ENCODE measurements at regions not wholly inside any gene's neighbourhood (a gene's known extent, or its start where the extent isn't known, plus 50 kb on each side); places are given as distances from the start of the nearest gene placed in this dataset.

- Histone ChIP-seq H3K36me3 (no peaks in the 10 kb centered on the region), H3K4me3 (no peak overlapping the region), H3K27ac (replicated peaks in 1 of 4) (no peak overlapping the region), H3K27me3 (peaks cover 0 to 48% (median 0%) of the 10 kb centered on the region in 4 donors), H3K9me3 (no peaks in the 10 kb centered on the region), H3K4me1 (no peaks in the 10 kb centered on the region)
- DNase-seq (ENCODE audit: extremely low spot score): no peak
- intact Hi-C loops (cut with DNase I): no loop called here
- WGBS: 41% methylated on average over 8 of the region's 8 CpGs
- TF ChIP-seq EP300 (IDR thresholded peaks at IDR 0.05) (no peak), CTCF (IDR thresholded peaks at IDR 0.05) (no peak), POLR2A (IDR thresholded peaks at IDR 0.05; ENCODE audit: low read depth) (no peak), POLR2AphosphoS5 (IDR thresholded peaks at IDR 0.05) (no peak)
Observed at GRCh38 chr1:17881761-17882160, 126.6 kb downstream of the ACTL8 start.

GRCh38 chr1:17883136-17883535 lies 128.0 kb downstream of the ACTL8 start:
- DNase-seq (ENCODE audit: extremely low spot score): no peak

GRCh38 chr1:17883662-17884395 lies 128.7 kb downstream of the ACTL8 start:
- H3K27me3 ChIP-seq: peaks cover 0 to 64% (median 4%) of the 10 kb centered on the region in 4 donors
- H3K36me3 ChIP-seq: no peaks in the 10 kb centered on the region
- no peak overlapping the region for H3K4me3 ChIP-seq
- TF ChIP-seq CTCF (IDR thresholded peaks at IDR 0.05) (no peak), POLR2AphosphoS5 (IDR thresholded peaks at IDR 0.05) (no peak), EP300 (IDR thresholded peaks at IDR 0.05) (no peak), POLR2A (IDR thresholded peaks at IDR 0.05; ENCODE audit: low read depth) (no peak)
- no peak overlapping the region for H3K27ac ChIP-seq (replicated peaks in 1 of 4)
- H3K4me1 ChIP-seq: peaks cover 0 to 5% (median 0%) of the 10 kb centered on the region in 4 donors
- intact Hi-C loops (cut with DNase I): no loop called here
- 90% methylated on average over 12 of the region's 12 CpGs for whole genome bisulfite sequencing
- DNase-seq (ENCODE audit: extremely low spot score): no peak
- H3K9me3 ChIP-seq: no peaks in the 10 kb centered on the region

More at GRCh38 chr1:17883136-17883535, 128.0 kb downstream of the ACTL8 start:
- Histone ChIP-seq H3K4me3 (no peak overlapping the region), H3K27ac (replicated peaks in 1 of 4) (no peak overlapping the region), H3K36me3 (no peaks in the 10 kb centered on the region), H3K4me1 (peaks cover 0 to 3% (median 0%) of the 10 kb centered on the region in 4 donors), H3K27me3 (peaks cover 0 to 62% (median 4%) of the 10 kb centered on the region in 4 donors), H3K9me3 (no peaks in the 10 kb centered on the region)
- TF ChIP-seq CTCF (IDR thresholded peaks at IDR 0.05) (no peak), POLR2AphosphoS5 (IDR thresholded peaks at IDR 0.05) (no peak), EP300 (IDR thresholded peaks at IDR 0.05) (no peak), POLR2A (IDR thresholded peaks at IDR 0.05; ENCODE audit: low read depth) (no peak)
- intact Hi-C loops (cut with DNase I): no loop called here
- 84% methylated on average over 5 of the region's 5 CpGs for WGBS

GRCh38 chr1:17885663-17886320 lies 130.7 kb downstream of the ACTL8 start:
- WGBS: 76% methylated on average over 7 of the region's 10 CpGs
- DNase-seq (ENCODE audit: extremely low spot score): no peak
- Histone ChIP-seq H3K27me3 (peaks cover 0 to 72% (median 4%) of the 10 kb centered on the region in 4 donors), H3K4me1 (peaks cover 6 to 11% (median 7%) of the 10 kb centered on the region in 4 donors), H3K4me3 (no peak overlapping the region), H3K9me3 (no peaks in the 10 kb centered on the region), H3K36me3 (no peaks in the 10 kb centered on the region), H3K27ac (replicated peaks in 1 of 4) (no peak overlapping the region)
- TF ChIP-seq POLR2A (IDR thresholded peaks at IDR 0.05; ENCODE audit: low read depth): no peak
- no peak for TF ChIP-seq POLR2AphosphoS5 (IDR thresholded peaks at IDR 0.05)
- TF ChIP-seq CTCF (IDR thresholded peaks at IDR 0.05): no peak
- no peak for TF ChIP-seq EP300 (IDR thresholded peaks at IDR 0.05)
- intact Hi-C loops (cut with DNase I): no loop called here
